ENCODE measurements at regions not wholly inside any gene's neighbourhood (a gene's known extent, or its start where the extent isn't known, plus 50 kb on each side); places are given as distances from the start of the nearest gene placed in this dataset.

GRCh38 chr3:104742044-104742443 is 624.7 kb upstream of the ALCAM start:
- Histone ChIP-seq H3K9ac (ENCODE audit: low read length) (no peak overlapping the region), H3K4me3 (ENCODE audit: low read length) (no peak overlapping the region), H3K27ac (ENCODE audit: low read length) (no peak overlapping the region), H3F3A (ENCODE audit: insufficient read depth, low read length, poor library complexity, severe bottlenecking) (no peaks in the 10 kb centered on the region), H3K9me3 (ENCODE audit: low read length) (no peaks in the 10 kb centered on the region), H3K9me2 (ENCODE audit: insufficient read depth, low read length) (no peaks in the 10 kb centered on the region), H3K36me3 (ENCODE audit: insufficient read depth, low read length) (no peaks in the 10 kb centered on the region), H2AFZ (ENCODE audit: low read depth, low read length) (no peak overlapping the region), H3K79me2 (replicated peaks; ENCODE audit: insufficient read depth, low read length) (no peaks in the 10 kb centered on the region), H3K4me2 (ENCODE audit: low read length) (no peak overlapping the region), H4K20me1 (ENCODE audit: insufficient read depth) (no peaks in the 10 kb centered on the region), H3K27me3 (ENCODE audit: insufficient read depth, low read depth, low read length) (no peaks in the 10 kb centered on the region)
- TF ChIP-seq EZH2 (IDR thresholded peaks at IDR 0.05; ENCODE audit: borderline replicate concordance, insufficient read depth, low read length, poor library complexity, severe bottlenecking) = no peak
- no peak for TF ChIP-seq RAD21 (conservative IDR thresholded peaks at IDR 0.05)
- TF ChIP-seq POLR2AphosphoS5 (IDR thresholded peaks at IDR 0.05) = no peak
- TF ChIP-seq MXI1 (conservative IDR thresholded peaks at IDR 0.05; ENCODE audit: poor library complexity, severe bottlenecking) = no peak
- TF ChIP-seq EP300 (conservative IDR thresholded peaks at IDR 0.05; ENCODE audit: poor library complexity, severe bottlenecking) = no peak
- TF ChIP-seq TAF1 (IDR thresholded peaks at IDR 0.05; ENCODE audit: low read depth) = no peak
- no peak for TF ChIP-seq SMC3 (conservative IDR thresholded peaks at IDR 0.05; ENCODE audit: poor library complexity)
- no peak for TF ChIP-seq REST (IDR thresholded peaks at IDR 0.05; ENCODE audit: borderline replicate concordance)
- TF ChIP-seq CTCF (IDR thresholded peaks at IDR 0.05; ENCODE audit: poor library complexity, severe bottlenecking) = no peak

- H3K9me3 ChIP-seq (ENCODE audit: low read length) = no peaks in the 10 kb centered on the region
- no peaks in the 10 kb centered on the region for H3K9me2 ChIP-seq (ENCODE audit: insufficient read depth, low read length)
- TF ChIP-seq MXI1 (conservative IDR thresholded peaks at IDR 0.05; ENCODE audit: poor library complexity, severe bottlenecking) (no peak), RAD21 (conservative IDR thresholded peaks at IDR 0.05) (no peak), EP300 (conservative IDR thresholded peaks at IDR 0.05; ENCODE audit: poor library complexity, severe bottlenecking) (no peak), TAF1 (IDR thresholded peaks at IDR 0.05; ENCODE audit: low read depth) (no peak), POLR2AphosphoS5 (IDR thresholded peaks at IDR 0.05) (no peak), REST (IDR thresholded peaks at IDR 0.05; ENCODE audit: borderline replicate concordance) (no peak), SMC3 (conservative IDR thresholded peaks at IDR 0.05; ENCODE audit: poor library complexity) (no peak), EZH2 (IDR thresholded peaks at IDR 0.05; ENCODE audit: borderline replicate concordance, insufficient read depth, low read length, poor library complexity, severe bottlenecking) (no peak)
- no peaks in the 10 kb centered on the region for H3K36me3 ChIP-seq (ENCODE audit: insufficient read depth, low read length)
- no peak overlapping the region for H3K9ac ChIP-seq (ENCODE audit: low read length)
- H3K27me3 ChIP-seq (ENCODE audit: insufficient read depth, low read depth, low read length) = no peaks in the 10 kb centered on the region
- H3F3A ChIP-seq (ENCODE audit: insufficient read depth, low read length, poor library complexity, severe bottlenecking) = no peaks in the 10 kb centered on the region
- H2AFZ ChIP-seq (ENCODE audit: low read depth, low read length) = no peak overlapping the region
- H3K4me3 ChIP-seq (ENCODE audit: low read length) = no peak overlapping the region
- H3K4me2 ChIP-seq (ENCODE audit: low read length) = no peak overlapping the region
- H3K79me2 ChIP-seq (replicated peaks; ENCODE audit: insufficient read depth, low read length) = no peaks in the 10 kb centered on the region
- H3K27ac ChIP-seq (ENCODE audit: low read length) = no peak overlapping the region
- no peaks in the 10 kb centered on the region for H4K20me1 ChIP-seq (ENCODE audit: insufficient read depth)
Observed at GRCh38 chr3:104745313-104745712, 621.4 kb upstream of the ALCAM start.
